ENCODE measurements at regions not wholly inside any gene's neighbourhood (a gene's known extent, or its start where the extent isn't known, plus 50 kb on each side); places are given as distances from the start of the nearest gene placed in this dataset.

GRCh38 chr5:103366918-103367549, 108.5 kb downstream of the MACIR start:
- Mint-ChIP-seq H3K36me3 (ENCODE audit: low read depth) (no peaks in the 10 kb centered on the region), H3K4me1 (ENCODE audit: low read depth) (no peaks in the 10 kb centered on the region), H3K4me3 (no peak overlapping the region), H3K27me3 (ENCODE audit: low read depth) (peaks cover 6% of the 10 kb centered on the region), H3K27ac (no peak overlapping the region), H3K9me3 (peaks cover 4% of the 10 kb centered on the region)
- intact Hi-C loops (cut with micrococcal nuclease): no loop called here
- no peak for DNase-seq
- CTCF ChIA-PET: no interaction called here

- H3K36me3 Mint-ChIP-seq (ENCODE audit: low read depth): no peaks in the 10 kb centered on the region
- H3K4me1 Mint-ChIP-seq (ENCODE audit: low read depth): no peaks in the 10 kb centered on the region
- no peak for DNase-seq
- no peak overlapping the region for H3K27ac Mint-ChIP-seq
- H3K9me3 Mint-ChIP-seq: peaks cover 3% of the 10 kb centered on the region
- no peak overlapping the region for H3K4me3 Mint-ChIP-seq
- intact Hi-C loops (cut with micrococcal nuclease): no loop called here
- peaks cover 4% of the 10 kb centered on the region for H3K27me3 Mint-ChIP-seq (ENCODE audit: low read depth)
- CTCF ChIA-PET: no interaction called here
Observed at GRCh38 chr5:103364074-103364473, 105.5 kb downstream of the MACIR start.

GRCh38 chr5:103362211-103362610, 103.6 kb downstream of the MACIR start:
- no peaks in the 10 kb centered on the region for H3K9me3 Mint-ChIP-seq
- intact Hi-C loops (cut with micrococcal nuclease): no loop called here
- H3K27ac Mint-ChIP-seq: no peak overlapping the region
- H3K27me3 Mint-ChIP-seq (ENCODE audit: low read depth): no peaks in the 10 kb centered on the region
- no peak for DNase-seq
- H3K4me1 Mint-ChIP-seq (ENCODE audit: low read depth): no peaks in the 10 kb centered on the region
- no peak overlapping the region for H3K4me3 Mint-ChIP-seq
- no peaks in the 10 kb centered on the region for H3K36me3 Mint-ChIP-seq (ENCODE audit: low read depth)
- CTCF ChIA-PET: no interaction called here

- no peak for DNase-seq
- Mint-ChIP-seq H3K4me1 (ENCODE audit: low read depth) (peaks cover 8% of the 10 kb centered on the region), H3K27me3 (ENCODE audit: low read depth) (no peaks in the 10 kb centered on the region), H3K4me3 (no peak overlapping the region), H3K36me3 (ENCODE audit: low read depth) (no peaks in the 10 kb centered on the region), H3K9me3 (no peaks in the 10 kb centered on the region), H3K27ac (no peak overlapping the region)
- CTCF ChIA-PET: no interaction called here
- intact Hi-C loops (cut with micrococcal nuclease): no loop called here
Observed at GRCh38 chr5:103360475-103360874, 101.9 kb downstream of the MACIR start.

- intact Hi-C loops (cut with micrococcal nuclease): no loop called here
Observed at GRCh38 chr5:103358305-103358995, 99.9 kb downstream of the MACIR start.

GRCh38 chr5:103357636-103358035, 99.1 kb downstream of the MACIR start:
- H3K27me3 Mint-ChIP-seq (ENCODE audit: low read depth): peaks cover 8% of the 10 kb centered on the region

More at GRCh38 chr5:103358305-103358995, 99.9 kb downstream of the MACIR start:
- Mint-ChIP-seq H3K27ac (no peak overlapping the region), H3K4me3 (no peak overlapping the region), H3K9me3 (no peaks in the 10 kb centered on the region), H3K4me1 (ENCODE audit: low read depth) (peaks cover 8% of the 10 kb centered on the region), H3K36me3 (ENCODE audit: low read depth) (no peaks in the 10 kb centered on the region), H3K27me3 (ENCODE audit: low read depth) (peaks cover 7% of the 10 kb centered on the region)
- CTCF ChIA-PET: no interaction called here
- DNase-seq: no peak

GRCh38 chr5:103356350-103357091, 98.0 kb downstream of the MACIR start:
- intact Hi-C loops (cut with micrococcal nuclease): loop anchor here (2.0 kb wide), 1 partner anchor 98 kb away; the partner anchor contains the start of gene MACIR
- CTCF ChIA-PET: no interaction called here
- Mint-ChIP-seq H3K4me1 (ENCODE audit: low read depth) (peaks cover 8% of the 10 kb centered on the region), H3K9me3 (no peaks in the 10 kb centered on the region), H3K36me3 (ENCODE audit: low read depth) (no peaks in the 10 kb centered on the region), H3K27ac (peak overlapping the region; percentile 34), H3K27me3 (ENCODE audit: low read depth) (peaks cover 10% of the 10 kb centered on the region), H3K4me3 (no peak overlapping the region)
- DNase-seq: no peak

More at GRCh38 chr5:103357636-103358035, 99.1 kb downstream of the MACIR start:
- intact Hi-C loops (cut with micrococcal nuclease): loop anchor here (2.0 kb wide), 1 partner anchor 99 kb away; the partner anchor contains the start of gene MACIR
- Mint-ChIP-seq H3K36me3 (ENCODE audit: low read depth) (no peaks in the 10 kb centered on the region), H3K4me1 (ENCODE audit: low read depth) (peaks cover 8% of the 10 kb centered on the region), H3K9me3 (no peaks in the 10 kb centered on the region), H3K4me3 (no peak overlapping the region), H3K27ac (no peak overlapping the region)
- DNase-seq: no peak
- CTCF ChIA-PET: no interaction called here

- intact Hi-C loops (cut with micrococcal nuclease): no loop called here
- H3K27ac Mint-ChIP-seq: no peak overlapping the region
- no peak overlapping the region for H3K4me3 Mint-ChIP-seq
- no peaks in the 10 kb centered on the region for H3K36me3 Mint-ChIP-seq (ENCODE audit: low read depth)
- H3K4me1 Mint-ChIP-seq (ENCODE audit: low read depth): peaks cover 8% of the 10 kb centered on the region
- no peak for DNase-seq
- no peaks in the 10 kb centered on the region for H3K9me3 Mint-ChIP-seq
- peaks cover 11% of the 10 kb centered on the region for H3K27me3 Mint-ChIP-seq (ENCODE audit: low read depth)
- CTCF ChIA-PET: interaction anchor here (0.9 to 1.2 kb wide), 2 partner anchors 95 to 97 kb away, joined by 3 read pairs; partner anchors contain the start of gene MACIR
Observed at GRCh38 chr5:103355579-103355978, 97.0 kb downstream of the MACIR start.

GRCh38 chr5:103354446-103354845, 95.9 kb downstream of the MACIR start:
- H3K4me3 Mint-ChIP-seq: no peak overlapping the region
- no peaks in the 10 kb centered on the region for H3K36me3 Mint-ChIP-seq (ENCODE audit: low read depth)
- no peaks in the 10 kb centered on the region for H3K9me3 Mint-ChIP-seq
- H3K27ac Mint-ChIP-seq: no peak overlapping the region
- intact Hi-C loops (cut with micrococcal nuclease): no loop called here
- no peak for DNase-seq
- peaks cover 19% of the 10 kb centered on the region for H3K27me3 Mint-ChIP-seq (ENCODE audit: low read depth)
- H3K4me1 Mint-ChIP-seq (ENCODE audit: low read depth): peaks cover 8% of the 10 kb centered on the region
- CTCF ChIA-PET: no interaction called here

GRCh38 chr5:103353581-103353980, 95.0 kb downstream of the MACIR start:
- CTCF ChIA-PET: no interaction called here
- no peak overlapping the region for H3K27ac Mint-ChIP-seq

GRCh38 chr5:103347716-103348423, 89.3 kb downstream of the MACIR start:
- intact Hi-C loops (cut with micrococcal nuclease): no loop called here
- DNase-seq: no peak
- Mint-ChIP-seq H3K9me3 (no peaks in the 10 kb centered on the region), H3K36me3 (ENCODE audit: low read depth) (no peaks in the 10 kb centered on the region), H3K27me3 (ENCODE audit: low read depth) (peaks cover 26% of the 10 kb centered on the region), H3K4me1 (ENCODE audit: low read depth) (no peaks in the 10 kb centered on the region), H3K27ac (no peak overlapping the region), H3K4me3 (no peak overlapping the region)
- CTCF ChIA-PET: no interaction called here

More at GRCh38 chr5:103353581-103353980, 95.0 kb downstream of the MACIR start:
- H3K9me3 Mint-ChIP-seq: no peaks in the 10 kb centered on the region
- intact Hi-C loops (cut with micrococcal nuclease): no loop called here
- peaks cover 8% of the 10 kb centered on the region for H3K4me1 Mint-ChIP-seq (ENCODE audit: low read depth)
- H3K4me3 Mint-ChIP-seq: no peak overlapping the region
- peaks cover 24% of the 10 kb centered on the region for H3K27me3 Mint-ChIP-seq (ENCODE audit: low read depth)
- no peaks in the 10 kb centered on the region for H3K36me3 Mint-ChIP-seq (ENCODE audit: low read depth)
- no peak for DNase-seq

GRCh38 chr5:103346162-103346748, 87.7 kb downstream of the MACIR start:
- no peaks in the 10 kb centered on the region for H3K4me1 Mint-ChIP-seq (ENCODE audit: low read depth)
- intact Hi-C loops (cut with micrococcal nuclease): no loop called here
- no peaks in the 10 kb centered on the region for H3K36me3 Mint-ChIP-seq (ENCODE audit: low read depth)
- H3K9me3 Mint-ChIP-seq: peaks cover 3% of the 10 kb centered on the region
- H3K27me3 Mint-ChIP-seq (ENCODE audit: low read depth): peaks cover 27% of the 10 kb centered on the region
- no peak overlapping the region for H3K27ac Mint-ChIP-seq
- CTCF ChIA-PET: no interaction called here
- H3K4me3 Mint-ChIP-seq: no peak overlapping the region
- no peak for DNase-seq

Data from activated naive CD4-positive, alpha-beta T cell treated with anti-CD3 and anti-CD28 coated beads for 36 hours (primary cell).